ENCODE measurements at regions not wholly inside any gene's neighbourhood (a gene's known extent, or its start where the extent isn't known, plus 50 kb on each side); places are given as distances from the start of the nearest gene placed in this dataset.

- H3K27ac ChIP-seq = no peak overlapping the region
- no peaks in the 10 kb centered on the region for H3K27me3 ChIP-seq
- no peak for DNase-seq (ENCODE audit: low spot score in 2 of 2)
- peaks cover 0 to 2% of the 10 kb centered on the region in 2 donors for H3K4me1 ChIP-seq
- TF ChIP-seq POLR2A (IDR thresholded peaks at IDR 0.05) (no peak), POLR2AphosphoS5 (IDR thresholded peaks at IDR 0.05) (no peak)
- TF ChIP-seq, protein P1, sequence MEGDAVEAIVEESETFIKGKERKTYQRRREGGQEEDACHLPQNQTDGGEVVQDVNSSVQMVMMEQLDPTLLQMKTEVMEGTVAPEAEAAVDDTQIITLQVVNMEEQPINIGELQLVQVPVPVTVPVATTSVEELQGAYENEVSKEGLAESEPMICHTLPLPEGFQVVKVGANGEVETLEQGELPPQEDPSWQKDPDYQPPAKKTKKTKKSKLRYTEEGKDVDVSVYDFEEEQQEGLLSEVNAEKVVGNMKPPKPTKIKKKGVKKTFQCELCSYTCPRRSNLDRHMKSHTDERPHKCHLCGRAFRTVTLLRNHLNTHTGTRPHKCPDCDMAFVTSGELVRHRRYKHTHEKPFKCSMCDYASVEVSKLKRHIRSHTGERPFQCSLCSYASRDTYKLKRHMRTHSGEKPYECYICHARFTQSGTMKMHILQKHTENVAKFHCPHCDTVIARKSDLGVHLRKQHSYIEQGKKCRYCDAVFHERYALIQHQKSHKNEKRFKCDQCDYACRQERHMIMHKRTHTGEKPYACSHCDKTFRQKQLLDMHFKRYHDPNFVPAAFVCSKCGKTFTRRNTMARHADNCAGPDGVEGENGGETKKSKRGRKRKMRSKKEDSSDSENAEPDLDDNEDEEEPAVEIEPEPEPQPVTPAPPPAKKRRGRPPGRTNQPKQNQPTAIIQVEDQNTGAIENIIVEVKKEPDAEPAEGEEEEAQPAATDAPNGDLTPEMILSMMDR (IDR thresholded peaks at IDR 0.05) = no peak
- H3K9me3 ChIP-seq = no peaks in the 10 kb centered on the region
- no peak overlapping the region for H3K4me3 ChIP-seq
- intact Hi-C loops (cut with DNase I; ENCODE audit: low total_unique reads) = no loop called here
- H3K36me3 ChIP-seq = no peaks in the 10 kb centered on the region
These were observed 87.1 kb downstream of the CCR1 start for GRCh38 chr3:46120983-46121382.

- DNase-seq (ENCODE audit: low spot score in 2 of 2) = no peak
- no peak for TF ChIP-seq POLR2A (IDR thresholded peaks at IDR 0.05)
- TF ChIP-seq POLR2AphosphoS5 (IDR thresholded peaks at IDR 0.05) = no peak
- TF ChIP-seq, protein P1 (IDR thresholded peaks at IDR 0.05) = no peak
- intact Hi-C loops (cut with DNase I; ENCODE audit: low total_unique reads) = no loop called here
- Histone ChIP-seq H3K4me3 (no peak overlapping the region), H3K4me1 (peaks cover 2% of the 10 kb centered on the region in 2 donors), H3K27ac (no peak overlapping the region), H3K36me3 (no peaks in the 10 kb centered on the region), H3K9me3 (no peaks in the 10 kb centered on the region), H3K27me3 (no peaks in the 10 kb centered on the region)
These were observed 88.2 kb downstream of the CCR1 start for GRCh38 chr3:46119709-46120498.

DNA sequence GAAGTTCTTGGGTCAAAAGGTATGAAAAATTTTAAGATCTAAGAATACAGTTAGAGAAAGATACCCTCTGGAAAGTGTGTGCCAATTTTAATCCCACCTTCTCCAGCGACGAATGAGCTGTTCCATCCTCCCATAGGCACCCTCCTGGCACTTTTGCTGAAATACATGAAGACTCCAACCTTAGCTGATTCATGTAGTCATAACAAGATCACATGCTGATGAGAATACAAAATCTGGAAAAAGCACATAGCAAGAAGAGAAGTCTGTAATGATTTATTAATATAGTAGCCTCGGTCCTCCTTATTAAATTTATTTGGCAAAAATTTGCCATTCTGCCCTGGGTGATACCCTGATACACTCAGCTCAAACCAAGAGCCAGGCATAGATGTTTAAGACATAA, 88.9 kb downstream of the CCR1 start:
- no peaks in the 10 kb centered on the region for H3K36me3 ChIP-seq
- H3K9me3 ChIP-seq = no peaks in the 10 kb centered on the region
- H3K27me3 ChIP-seq = no peaks in the 10 kb centered on the region
- peaks cover 2 to 5% of the 10 kb centered on the region in 2 donors for H3K4me1 ChIP-seq
- intact Hi-C loops (cut with DNase I; ENCODE audit: low total_unique reads) = no loop called here
- H3K27ac ChIP-seq = no peak overlapping the region
- DNase-seq (ENCODE audit: low spot score in 2 of 2) = no peak
- no peak for TF ChIP-seq POLR2A (IDR thresholded peaks at IDR 0.05)
- no peak overlapping the region for H3K4me3 ChIP-seq

DNA sequence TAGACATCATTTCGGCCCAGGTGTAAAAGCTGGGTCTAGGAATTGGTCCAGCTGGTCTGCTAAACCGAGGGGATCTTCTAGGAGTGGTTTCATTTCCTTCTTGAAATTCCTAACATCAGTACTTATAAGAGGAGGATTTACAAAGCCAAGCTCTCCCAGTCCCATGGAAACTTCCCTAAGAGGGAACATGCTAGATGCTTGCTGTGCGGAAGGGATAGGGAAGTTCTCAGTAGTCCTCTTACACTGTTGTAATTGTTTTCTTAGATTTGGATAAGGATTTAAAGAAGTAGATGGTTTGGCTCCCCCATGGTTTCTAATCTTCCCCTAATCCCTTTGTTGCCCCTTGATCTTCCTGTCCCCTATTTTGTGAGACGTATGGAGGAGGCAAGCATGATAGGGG, 89.7 kb upstream of the XCR1 start:
- H3K4me3 ChIP-seq = no peak overlapping the region
- no peaks in the 10 kb centered on the region for H3K36me3 ChIP-seq
- H3K27me3 ChIP-seq = no peaks in the 10 kb centered on the region
- H3K9me3 ChIP-seq = no peaks in the 10 kb centered on the region
- peak overlapping the region; percentile 46 to 61 for H3K27ac ChIP-seq
- TF ChIP-seq, protein P1 (IDR thresholded peaks at IDR 0.05) = no peak
- no peak for TF ChIP-seq POLR2AphosphoS5 (IDR thresholded peaks at IDR 0.05)
- TF ChIP-seq POLR2A (IDR thresholded peaks at IDR 0.05) = no peak
- H3K4me1 ChIP-seq = peaks cover 0 to 5% of the 10 kb centered on the region in 2 donors
- no peak for DNase-seq (ENCODE audit: low spot score in 2 of 2)
- intact Hi-C loops (cut with DNase I; ENCODE audit: low total_unique reads) = no loop called here

DNA sequence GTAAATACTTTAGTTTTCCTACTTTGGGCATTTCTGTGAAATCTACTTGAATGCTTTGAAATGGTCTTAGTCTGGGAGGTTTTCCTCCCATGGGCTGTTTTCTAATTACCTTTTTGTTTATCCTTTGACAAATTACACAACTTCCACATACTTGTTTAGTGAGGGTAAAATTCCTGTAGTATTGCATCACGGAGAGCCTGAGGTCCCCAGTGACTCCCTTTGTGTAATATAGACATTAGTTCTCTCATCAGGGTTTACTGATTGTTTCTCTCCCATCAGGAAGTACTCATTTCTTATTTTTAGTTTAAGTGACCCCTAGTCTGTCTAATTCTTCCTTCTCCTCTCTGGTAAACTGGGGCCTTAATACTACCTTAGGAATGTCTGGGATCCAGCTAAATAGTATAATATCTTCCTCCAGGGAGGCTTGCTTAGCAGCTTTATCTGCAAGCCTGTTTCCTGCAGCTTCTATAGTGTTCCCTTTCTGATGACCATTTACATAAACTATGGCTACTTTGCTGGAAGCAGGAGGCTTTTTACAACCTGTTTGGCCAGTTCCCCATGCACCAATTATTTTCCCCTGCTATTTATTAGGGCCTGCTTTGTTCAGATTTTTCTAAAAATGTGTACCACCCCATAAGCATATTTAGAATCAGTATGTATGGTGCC, 87.2 kb upstream of the XCR1 start:
- H3K27ac ChIP-seq = peak overlapping the region; percentile 65 to 80
- H3K36me3 ChIP-seq = no peaks in the 10 kb centered on the region

More for the DNA sequence above, 87.2 kb upstream of the XCR1 start:
- H3K27me3 ChIP-seq = no peaks in the 10 kb centered on the region
- DNase-seq (ENCODE audit: low spot score in 2 of 2) = no peak
- H3K4me1 ChIP-seq = peaks cover 0 to 5% of the 10 kb centered on the region in 2 donors
- H3K9me3 ChIP-seq = no peaks in the 10 kb centered on the region
- TF ChIP-seq POLR2AphosphoS5 (IDR thresholded peaks at IDR 0.05) (no peak), POLR2A (IDR thresholded peaks at IDR 0.05) (no peak)
- TF ChIP-seq, protein P1 (IDR thresholded peaks at IDR 0.05) = no peak
- no peak overlapping the region for H3K4me3 ChIP-seq
- intact Hi-C loops (cut with DNase I; ENCODE audit: low total_unique reads) = no loop called here
